HCT116 (cell line): ENCODE measurements at regions not wholly inside any gene's neighbourhood (a gene's known extent, or its start where the extent isn't known, plus 50 kb on each side); places are given as distances from the start of the nearest gene placed in this dataset.

Source experiments
- ATAC-seq: fragments of 200-7000 bp; cut with Tn5 transposase; 2 replicates; pipeline ENCODE4 v1.9.1; 2020; ENCODE audit warnings: mild to moderate bottlenecking, moderate library complexity
- BruUV-seq: library from RNA; stranded (reverse); fragments of 400-500 nt; replicated peaks from 2 replicates; lab custom pipeline; 2021; lab: Mats Ljungman, UMichigan
- CTCF ChIA-PET: fragments of 300-600 bp; sonication (Branson Sonifier 250); formaldehyde crosslinking; loops from one replicate; lab custom pipeline; 2021; ENCODE audit warnings: antibody characterized with exemption; lab: Charles Lee
- POLR2A ChIA-PET: fragments of 300-600, 350-600 bp; sonication (Branson Sonifier 250); formaldehyde crosslinking; loops from one replicate; lab custom pipeline; 2021; ENCODE audit warnings: antibody characterized with exemption; lab: Charles Lee
- RAD21 ChIA-PET, 2 experiments: fragments of 300-600 bp; sonication (Branson Sonifier 250); formaldehyde crosslinking; loops; one replicate each; lab custom pipeline; 2023; ENCODE audit warnings: low total read pairs in 2 of 2; ENCODE audit not compliant: uncharacterized antibody in 2 of 2, unreplicated experiment in 2 of 2, low non-redundant PET in 1 of 2; lab: Charles Lee
- DNase-seq: peaks from one replicate; pipeline ENCODE4 v3.0.0-alpha.2; 2010; ENCODE audit warnings: low read depth, low spot score
- H2AFZ ChIP-seq: fragments of 200-600 bp; shearing (Covaris generic), sonication (generic); 2 replicates; pipeline ENCODE4 v1.6.1; 2017; ENCODE audit warnings: low read depth, mixed run types, mixed read lengths, antibody characterized with exemption, low read length; ENCODE audit not compliant: poor library complexity, severe bottlenecking
- H3K27ac ChIP-seq: 2 replicates; pipeline ENCODE4 v1.5.1; 2012; ENCODE audit warnings: low read depth, low read length
- H3K27me3 ChIP-seq: fragments of 200-600 bp; sonication (generic); 2 replicates; pipeline ENCODE4 v1.6.1; 2016; ENCODE audit warnings: mixed run types, low read length, mixed read lengths; ENCODE audit not compliant: insufficient read depth
- H3K36me3 ChIP-seq, 2 experiments: fragments of 200-500 bp in 1 of 2; fragments of 200-600 bp in 1 of 2; sonication (Bioruptor generic) in 1 of 2; sonication (generic) in 1 of 2; 2 replicates each; pipeline versions ENCODE4 v1.5.1 to v1.6.1; 2014 to 2016; ENCODE audit warnings: low read length in 2 of 2, inconsistent platforms in 1 of 2, mixed read lengths in 1 of 2, mixed run types in 1 of 2; ENCODE audit not compliant: insufficient read depth in 2 of 2, control insufficient read depth in 1 of 2
- H3K4me1 ChIP-seq, 2 experiments: fragments of 200-600 bp in 1 of 2; sonication (generic) in 1 of 2; 2 replicates each; pipeline versions ENCODE4 v1.5.1 to v1.6.1; 2012 to 2017; ENCODE audit warnings: low read length in 2 of 2, inconsistent platforms in 1 of 2, mild to moderate bottlenecking in 1 of 2, mixed read lengths in 1 of 2, mixed run types in 1 of 2, moderate library complexity in 1 of 2; ENCODE audit not compliant: insufficient read depth in 2 of 2, control insufficient read depth in 1 of 2
- H3K4me2 ChIP-seq: fragments of 200-600 bp; sonication (generic); 2 replicates; pipeline ENCODE4 v1.6.1; 2017; ENCODE audit warnings: mixed run types, low read length, mixed read lengths
- H3K4me3 ChIP-seq, 2 experiments: fragments of 200-600 bp in 1 of 2; sonication (generic) in 1 of 2; replicated peaks in 1 of 2; 2 replicates each; pipeline ENCODE4 v1.5.1; 2011 to 2016; ENCODE audit warnings: low read length in 2 of 2, control low read depth in 1 of 2, low read depth in 1 of 2, mild to moderate bottlenecking in 1 of 2, mixed read lengths in 1 of 2, mixed run types in 1 of 2
- H3K79me2 ChIP-seq: fragments of 200-600 bp; sonication (generic); 2 replicates; pipeline ENCODE4 v1.6.1; 2017; ENCODE audit warnings: mild to moderate bottlenecking, mixed run types, low read length, moderate library complexity, mixed read lengths; ENCODE audit not compliant: insufficient read depth
- H3K9ac ChIP-seq: fragments of 200-600 bp; sonication (generic); 2 replicates; pipeline ENCODE4 v1.6.1; 2016; ENCODE audit warnings: low read length, mixed read lengths
- H3K9me2 ChIP-seq: fragments of 200-600 bp; sonication (generic), shearing (Covaris generic); 2 replicates; pipeline ENCODE4 v1.6.1; 2017; ENCODE audit warnings: mixed run types, mild to moderate bottlenecking, moderate library complexity; ENCODE audit not compliant: insufficient read depth
- H3K9me3 ChIP-seq, 2 experiments: fragments of 200-500 bp in 1 of 2; fragments of 200-600 bp in 1 of 2; sonication (Bioruptor generic) in 1 of 2; sonication (generic) in 1 of 2; 2 replicates each; pipeline ENCODE4 v1.6.1; 2014 to 2017; ENCODE audit warnings: low read length in 2 of 2, mixed read lengths in 2 of 2, inconsistent platforms in 1 of 2, low read depth in 1 of 2, mild to moderate bottlenecking in 1 of 2, mixed run types in 1 of 2, moderate library complexity in 1 of 2; ENCODE audit not compliant: control insufficient read depth in 1 of 2, insufficient read depth in 1 of 2
- H4K20me1 ChIP-seq: fragments of 200-600 bp; sonication (generic), shearing (Covaris generic); 2 replicates; pipeline ENCODE4 v1.6.1; 2017; ENCODE audit warnings: mixed run types, mild to moderate bottlenecking, moderate library complexity; ENCODE audit not compliant: insufficient read depth
- CBX3 ChIP-seq: IDR thresholded peaks from 2 replicates; pipeline ENCODE4 v1.6.1; 2012; ENCODE audit warnings: low read depth
- EGR1 ChIP-seq: IDR thresholded peaks from 2 replicates; pipeline ENCODE4 v1.6.1; 2012; ENCODE audit warnings: low read depth
- EZH2 ChIP-seq: fragments of 200-600 bp; sonication (generic); IDR thresholded peaks from 2 replicates; pipeline ENCODE4 v1.6.1; 2017; ENCODE audit warnings: antibody characterized with exemption, mixed run types
- EZH2phosphoT487 ChIP-seq: fragments of 200-600 bp; IDR thresholded peaks from 2 replicates; pipeline ENCODE4 v1.6.1; 2018; ENCODE audit warnings: antibody characterized with exemption, borderline replicate concordance
- FOSL1 ChIP-seq: IDR thresholded peaks from 2 replicates; pipeline ENCODE4 v1.6.1; 2012; ENCODE audit warnings: low read depth
- JUND ChIP-seq: IDR thresholded peaks from 2 replicates; pipeline ENCODE4 v1.6.1; 2012
- MAX ChIP-seq: IDR thresholded peaks from 2 replicates; pipeline ENCODE4 v1.6.1; 2012
- POLR2A ChIP-seq: IDR thresholded peaks from 2 replicates; pipeline ENCODE4 v1.7.0; 2011; ENCODE audit warnings: borderline replicate concordance; ENCODE audit not compliant: insufficient read depth, insufficient read length; ENCODE audit errors: extremely low read depth
- REST ChIP-seq: IDR thresholded peaks from 2 replicates; pipeline ENCODE4 v1.6.1; 2012; ENCODE audit warnings: low read depth
- SIN3A ChIP-seq: IDR thresholded peaks from 2 replicates; pipeline ENCODE4 v1.6.1; 2012; ENCODE audit warnings: low read depth
- SP1 ChIP-seq: IDR thresholded peaks from 2 replicates; pipeline ENCODE4 v1.6.1; 2012; ENCODE audit warnings: low read depth
- TCF7L2 ChIP-seq: IDR thresholded peaks from 2 replicates; pipeline ENCODE4 v1.7.0; 2011; ENCODE audit warnings: borderline replicate concordance, inconsistent platforms; ENCODE audit not compliant: insufficient read depth, insufficient read length; ENCODE audit errors: extremely low read depth
- YY1 ChIP-seq: IDR thresholded peaks from 2 replicates; pipeline ENCODE4 v1.6.1; 2011; ENCODE audit warnings: low read length, low read depth, moderate library complexity, mild to moderate bottlenecking; ENCODE audit not compliant: insufficient replicate concordance; ENCODE audit errors: extremely low read depth
- intact Hi-C: fragments of 100-400 bp; cut with micrococcal nuclease; formaldehyde crosslinking; loops from 2 replicates; pipeline ENCODE4 v1.10.0; 2022

- Histone ChIP-seq H3K9ac (no peak overlapping the region), H3K4me1 (no peaks in the 10 kb centered on the region), H2AFZ (no peak overlapping the region), H3K36me3 (no peaks in the 10 kb centered on the region), H3K9me3 (peaks cover 0 to 14% of the 10 kb centered on the region in 2 experiments; a peak in 2 of 4 replicates), H4K20me1 (no peaks in the 10 kb centered on the region), H3K79me2 (no peaks in the 10 kb centered on the region), H3K27ac (no peak overlapping the region), H3K9me2 (no peaks in the 10 kb centered on the region), H3K4me3 (no peak overlapping the region), H3K4me2 (no peak overlapping the region)
- ChIA-PET POLR2A (no interaction called here), CTCF (no interaction called here), RAD21 (no interaction called here)
- intact Hi-C loops, result no loop called here
- no peak for DNase-seq
- TF ChIP-seq MAX (no peak), POLR2A (no peak), YY1 (no peak), FOSL1 (no peak), TCF7L2 (no peak), SP1 (no peak), EGR1 (no peak), CBX3 (no peak), EZH2phosphoT487 (no peak), EZH2 (no peak), JUND (no peak), SIN3A (no peak), REST (no peak)
- TF ChIP-seq, all 23 proteins: peak for 0
- BruUV-seq, result no TSS peak
- no peaks in the 10 kb centered on the region for H3K27me3 ChIP-seq
- ATAC-seq, result no peak
Observed at GRCh38 chr12:23099104-23099503, 474.1 kb downstream of the ETNK1 start.
